GM10266 (cell line): ENCODE measurements at regions not wholly inside any gene's neighbourhood (a gene's known extent, or its start where the extent isn't known, plus 50 kb on each side); places are given as distances from the start of the nearest gene placed in this dataset.

Experiments used
- DNase-seq: peaks from one replicate; pipeline ENCODE4 v3.0.0; 2012; ENCODE audit errors: extremely low spot score
- CTCF ChIP-seq: IDR thresholded peaks from 2 replicates; pipeline ENCODE4 v1.5.1; 2012; ENCODE audit warnings: mild to moderate bottlenecking, low read depth; ENCODE audit not compliant: control insufficient read depth, insufficient read depth; ENCODE audit errors: missing control alignments

GRCh38 chr16:79800016-79800608 is 199.6 kb upstream of the MAF start:
- no peak for TF ChIP-seq CTCF
- DNase-seq = no peak

- TF ChIP-seq CTCF = no peak
- DNase-seq = no peak
Measured at GRCh38 chr16:79798416-79799053, 198.0 kb upstream of the MAF start.

- no peak for TF ChIP-seq CTCF
- no peak for DNase-seq
Measured at GRCh38 chr16:79797486-79797885, 196.9 kb upstream of the MAF start.

GRCh38 chr16:79795556-79795955 is 195.0 kb upstream of the MAF start:
- DNase-seq = no peak
- no peak for TF ChIP-seq CTCF

GRCh38 chr16:79794941-79795340 is 194.4 kb upstream of the MAF start:
- no peak for TF ChIP-seq CTCF

GRCh38 chr16:79792664-79793351 is 192.3 kb upstream of the MAF start:
- no peak for TF ChIP-seq CTCF
- DNase-seq = no peak

More at GRCh38 chr16:79794941-79795340, 194.4 kb upstream of the MAF start:
- DNase-seq = no peak

- no peak for TF ChIP-seq CTCF
- DNase-seq = no peak
Measured at GRCh38 chr16:79792076-79792475, 191.5 kb upstream of the MAF start.
